H9 (cell line): ENCODE measurements at regions not wholly inside any gene's neighbourhood (a gene's known extent, or its start where the extent isn't known, plus 50 kb on each side); places are given as distances from the start of the nearest gene placed in this dataset.

ENCODE experiments used
- DNase-seq: peaks from one replicate; pipeline ENCODE4 v3.0.0-alpha.2; 2017
- H2AFZ ChIP-seq: one replicate; pipeline ENCODE4 v1.6.1; 2013; ENCODE audit warnings: mild to moderate bottlenecking, low read length, control low read depth, moderate library complexity
- H2AK5ac ChIP-seq: 2 replicates; pipeline ENCODE4 v1.6.1; 2013; ENCODE audit warnings: low read length, control low read depth, mixed read lengths; ENCODE audit not compliant: insufficient read length
- H2BK120ac ChIP-seq: one replicate; pipeline ENCODE4 v1.6.1; 2013; ENCODE audit warnings: low read depth, mild to moderate bottlenecking, low read length, control low read depth, inconsistent platforms; ENCODE audit not compliant: poor library complexity, severe bottlenecking
- H2BK12ac ChIP-seq: 2 replicates; pipeline ENCODE4 v1.6.1; 2013; ENCODE audit warnings: low read length, control low read depth, mixed read lengths, low read depth; ENCODE audit not compliant: insufficient read length
- H2BK15ac ChIP-seq: 2 replicates; pipeline ENCODE4 v1.6.1; 2013; ENCODE audit warnings: low read depth, low read length, control low read depth
- H2BK20ac ChIP-seq: one replicate; pipeline ENCODE4 v1.6.1; 2013; ENCODE audit warnings: low read depth, mild to moderate bottlenecking, low read length, control low read depth, inconsistent platforms; ENCODE audit not compliant: poor library complexity, severe bottlenecking
- H2BK5ac ChIP-seq: 2 replicates; pipeline ENCODE4 v1.6.1; 2013; ENCODE audit warnings: low read length, control low read depth, mixed read lengths; ENCODE audit not compliant: insufficient read length
- H3K14ac ChIP-seq: 2 replicates; pipeline ENCODE4 v1.6.1; 2013; ENCODE audit warnings: low read length, control low read depth; ENCODE audit not compliant: insufficient read depth
- H3K18ac ChIP-seq: 2 replicates; pipeline ENCODE4 v1.6.1; 2013; ENCODE audit warnings: low read depth, mild to moderate bottlenecking, mixed read lengths, low read length, control low read depth; ENCODE audit not compliant: insufficient read length
- H3K23ac ChIP-seq: 2 replicates; pipeline ENCODE4 v1.6.1; 2013; ENCODE audit warnings: low read length, control low read depth, mixed read lengths, low read depth; ENCODE audit not compliant: insufficient read length
- H3K23me2 ChIP-seq: 2 replicates; pipeline ENCODE4 v1.6.1; 2013; ENCODE audit warnings: low read depth, mild to moderate bottlenecking, mixed read lengths, low read length, control low read depth; ENCODE audit not compliant: insufficient read length, poor library complexity, severe bottlenecking
- H3K27ac ChIP-seq: 2 replicates; pipeline ENCODE4 v1.5.1; 2013; ENCODE audit warnings: low read length, control low read depth, mixed read lengths, low read depth; ENCODE audit not compliant: insufficient read length
- H3K27me3 ChIP-seq: 2 replicates; pipeline ENCODE4 v1.6.1; 2013; ENCODE audit warnings: low read length, control low read depth, inconsistent platforms; ENCODE audit not compliant: insufficient read depth
- H3K4ac ChIP-seq: 2 replicates; pipeline ENCODE4 v1.6.1; 2013; ENCODE audit warnings: low read depth, mild to moderate bottlenecking, control low read depth, inconsistent platforms, low read length, moderate library complexity
- H3K4me1 ChIP-seq: 2 replicates; pipeline ENCODE4 v1.6.1; 2013; ENCODE audit warnings: low read length, control low read depth, inconsistent platforms; ENCODE audit not compliant: insufficient read depth
- H3K4me2 ChIP-seq: 2 replicates; pipeline ENCODE4 v1.6.1; 2013; ENCODE audit warnings: low read length, control low read depth, mixed read lengths; ENCODE audit not compliant: insufficient read length, insufficient read depth
- H3K56ac ChIP-seq: 2 replicates; pipeline ENCODE4 v1.6.1; 2013; ENCODE audit warnings: low read depth, mild to moderate bottlenecking, mixed read lengths, low read length, control low read depth; ENCODE audit not compliant: insufficient read length
- H3K79me1 ChIP-seq: 2 replicates; pipeline ENCODE4 v1.6.1; 2013; ENCODE audit warnings: low read depth, mild to moderate bottlenecking, moderate library complexity, low read length, control low read depth, inconsistent platforms; ENCODE audit not compliant: insufficient read depth, poor library complexity, severe bottlenecking
- H3K79me2 ChIP-seq: 2 replicates; pipeline ENCODE4 v1.6.1; 2013; ENCODE audit warnings: low read length, control low read depth, inconsistent platforms; ENCODE audit not compliant: insufficient read depth
- H3K9ac ChIP-seq: 2 replicates; pipeline ENCODE4 v1.6.1; 2013; ENCODE audit warnings: low read length, control low read depth, mixed read lengths; ENCODE audit not compliant: insufficient read length; ENCODE audit errors: extremely low read depth
- H3K9me3 ChIP-seq: one replicate; pipeline ENCODE4 v1.6.1; 2013; ENCODE audit warnings: low read depth, low read length, inconsistent platforms; ENCODE audit not compliant: control insufficient read depth
- H3T11ph ChIP-seq: one replicate; pipeline ENCODE4 v1.6.1; 2013; ENCODE audit warnings: mild to moderate bottlenecking, low read length, control low read depth, inconsistent platforms
- H4K20me1 ChIP-seq: one replicate; pipeline ENCODE4 v1.6.1; 2013; ENCODE audit not compliant: control insufficient read depth, insufficient read length, insufficient read depth
- H4K5ac ChIP-seq: 2 replicates; pipeline ENCODE4 v1.6.1; 2013; ENCODE audit warnings: low read depth, mild to moderate bottlenecking, mixed read lengths, low read length, control low read depth; ENCODE audit not compliant: insufficient read length
- H4K8ac ChIP-seq: replicated peaks from 2 replicates; pipeline ENCODE4 v1.6.1; 2013; ENCODE audit warnings: low read length, control low read depth, mixed read lengths, low read depth; ENCODE audit not compliant: insufficient read length
- H4K91ac ChIP-seq: 2 replicates; pipeline ENCODE4 v1.6.1; 2013; ENCODE audit warnings: low read depth, mild to moderate bottlenecking, moderate library complexity, mixed read lengths, low read length, control low read depth; ENCODE audit not compliant: insufficient read length
- H3K27ac Mint-ChIP-seq, 3 experiments: 2 replicates in 2 of 3; 3 replicates in 1 of 3; pipeline ENCODE4 v1.8.0; 2020 to 2021; ENCODE audit warnings: mixed read lengths in 3 of 3, mild to moderate bottlenecking in 1 of 3, moderate library complexity in 1 of 3
- H3K27me3 Mint-ChIP-seq: 2 replicates; pipeline ENCODE4 v1.8.0; 2021; ENCODE audit warnings: low read depth, mild to moderate bottlenecking, moderate library complexity, mixed read lengths
- H3K36me3 Mint-ChIP-seq, 3 experiments: 2 replicates in 2 of 3; 3 replicates in 1 of 3; pipeline ENCODE4 v1.8.0; 2020 to 2021; ENCODE audit warnings: low read depth in 3 of 3, mixed read lengths in 3 of 3; ENCODE audit not compliant: insufficient read depth in 1 of 3
- H3K4me1 Mint-ChIP-seq, 2 experiments: 2 replicates each; pipeline ENCODE4 v1.8.0; 2020; ENCODE audit warnings: mixed read lengths in 2 of 2
- H3K4me3 Mint-ChIP-seq, 2 experiments: 2 replicates in 1 of 2; 3 replicates in 1 of 2; pipeline ENCODE4 v1.8.0; 2020 to 2021; ENCODE audit warnings: mild to moderate bottlenecking in 2 of 2, mixed read lengths in 2 of 2, moderate library complexity in 1 of 2
- H3K9me3 Mint-ChIP-seq, 2 experiments: 2 replicates in 1 of 2; 3 replicates in 1 of 2; pipeline ENCODE4 v1.8.0; 2020; ENCODE audit warnings: mild to moderate bottlenecking in 2 of 2, mixed read lengths in 2 of 2, moderate library complexity in 1 of 2
- CTCF ChIP-seq: fragments of 200-600 bp; sonication (generic); conservative IDR thresholded peaks from 3 replicates; pipeline ENCODE4 v1.8.0; 2021; ENCODE audit warnings: antibody characterized with exemption, mild to moderate bottlenecking
- WGBS: extraction: QIAGEN DNeasy Blood & Tissue Kit; methylation state at CpG from one replicate; pipeline ENCODE4 v1.1.7; 2013; ENCODE audit warnings: missing lambda C conversion rate, low lambda C conversion rate, mixed read lengths; ENCODE audit not compliant: insufficient read length; ENCODE audit errors: extremely low coverage; 5-methylcytosine and 5-hydroxymethylcytosine counted together

GRCh38 chr2:163414121-163414520 is 321.7 kb downstream of the FIGN start:
- Histone ChIP-seq H2BK120ac (no peak overlapping the region), H4K91ac (no peak overlapping the region), H2AFZ (no peak overlapping the region), H3K9me3 (no peaks in the 10 kb centered on the region), H3K79me2 (no peaks in the 10 kb centered on the region), H3K4me1 (no peaks in the 10 kb centered on the region), H3K56ac (no peak overlapping the region), H4K8ac (no peak overlapping the region), H2BK20ac (no peak overlapping the region), H3K9ac (no peak overlapping the region), H2BK12ac (no peak overlapping the region), H2AK5ac (no peak overlapping the region), H2BK5ac (no peak overlapping the region), H3K27ac (no peak overlapping the region), H3K23me2 (no peaks in the 10 kb centered on the region), H3K27me3 (no peaks in the 10 kb centered on the region), H4K5ac (no peak overlapping the region), H3K14ac (no peak overlapping the region), H3K4ac (no peak overlapping the region), H4K20me1 (no peaks in the 10 kb centered on the region), H3T11ph (no peak overlapping the region), H3K18ac (no peak overlapping the region), H2BK15ac (no peak overlapping the region), H3K23ac (no peak overlapping the region), H3K4me2 (no peak overlapping the region), H3K79me1 (no peaks in the 10 kb centered on the region)
- WGBS: no CpG with 5 or more reads among the region's 3 CpGs
- Mint-ChIP-seq H3K27me3 (no peaks in the 10 kb centered on the region), H3K4me1 (no peaks in the 10 kb centered on the region), H3K4me3 (no peak overlapping the region), H3K9me3 (no peaks in the 10 kb centered on the region), H3K27ac (no peak overlapping the region; a peak in 1 of 7 replicates), H3K36me3 (no peaks in the 10 kb centered on the region)
- no peak for DNase-seq
- TF ChIP-seq CTCF: no peak
